GM08714 (cell line): ENCODE measurements at regions not wholly inside any gene's neighbourhood (a gene's known extent, or its start where the extent isn't known, plus 50 kb on each side); places are given as distances from the start of the nearest gene placed in this dataset.
"Not testable (repeated sequence)": the region's sequence is repeated elsewhere in the genome, so short reads cannot be mapped to it uniquely, and the experiment has no call there.

Experiments
- H3K4me3 ChIP-seq: fragments of 200-500 bp; sonication (Bioruptor generic); 2 replicates; pipeline ENCODE4 v1.5.1; 2014; ENCODE audit warnings: mild to moderate bottlenecking, low read length, inconsistent platforms
- ZNF274 ChIP-seq: IDR thresholded peaks from 2 replicates; pipeline ENCODE4 v1.6.1; 2012; ENCODE audit warnings: mild to moderate bottlenecking, low read depth, low read length

GRCh38 chr12:67026487-67027246 is 242.5 kb upstream of the CAND1 start:
- no peak overlapping the region for H3K4me3 ChIP-seq
- TF ChIP-seq ZNF274 = no peak

- H3K4me3 ChIP-seq = no peak overlapping the region
- TF ChIP-seq ZNF274 = no peak
Observed at GRCh38 chr12:67028529-67028928, 240.6 kb upstream of the CAND1 start.

GRCh38 chr12:67034110-67034879 is 234.9 kb upstream of the CAND1 start:
- TF ChIP-seq ZNF274 = no peak
- no peak overlapping the region for H3K4me3 ChIP-seq

GRCh38 chr12:67035121-67035520 is 234.0 kb upstream of the CAND1 start:
- no peak for TF ChIP-seq ZNF274
- no peak overlapping the region for H3K4me3 ChIP-seq

- TF ChIP-seq ZNF274 = no peak
- no peak overlapping the region for H3K4me3 ChIP-seq
Observed at GRCh38 chr12:67038486-67038885, 230.7 kb upstream of the CAND1 start.

- no peak overlapping the region for H3K4me3 ChIP-seq
- TF ChIP-seq ZNF274 = no peak
Observed at GRCh38 chr12:67039995-67040860, 228.9 kb upstream of the CAND1 start.

DNA sequence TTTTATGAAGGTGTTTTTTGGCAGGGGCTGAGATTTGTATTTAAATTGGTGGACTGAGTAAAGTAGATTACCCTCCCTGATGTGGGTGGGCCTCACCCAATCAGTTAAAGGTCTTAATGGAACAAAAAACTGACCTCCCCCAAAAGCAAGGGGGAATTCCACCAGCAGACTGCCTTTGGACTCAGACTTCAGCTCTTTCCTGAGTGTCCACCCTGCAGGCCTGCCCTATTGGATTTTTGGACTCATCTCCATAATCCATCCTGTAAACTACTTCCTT is 228.4 kb upstream of the CAND1 start:
- TF ChIP-seq ZNF274 = no peak
- H3K4me3 ChIP-seq = no peak overlapping the region

DNA sequence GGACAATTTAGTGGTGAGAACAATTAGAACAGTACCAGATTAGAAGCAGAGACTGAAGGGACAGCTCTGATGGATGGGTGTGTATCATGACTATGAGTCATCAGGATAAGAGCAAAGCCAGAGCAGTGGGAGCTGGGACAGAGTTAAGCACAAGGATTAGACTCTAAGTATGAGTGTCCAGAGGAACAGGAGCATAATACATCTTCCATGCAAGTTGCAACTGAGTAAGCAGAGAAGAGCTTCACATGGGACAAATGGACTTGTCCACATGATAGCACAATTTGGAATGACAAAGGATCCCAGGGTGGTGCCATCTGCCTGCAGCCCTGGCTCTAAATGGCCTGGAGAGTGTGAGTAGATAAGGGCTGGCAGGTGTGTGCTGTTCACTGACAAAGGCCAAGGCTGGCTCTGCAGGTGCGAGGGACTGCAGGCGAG is 226.4 kb upstream of the CAND1 start:
- no peak for TF ChIP-seq ZNF274
- no peak overlapping the region for H3K4me3 ChIP-seq

DNA sequence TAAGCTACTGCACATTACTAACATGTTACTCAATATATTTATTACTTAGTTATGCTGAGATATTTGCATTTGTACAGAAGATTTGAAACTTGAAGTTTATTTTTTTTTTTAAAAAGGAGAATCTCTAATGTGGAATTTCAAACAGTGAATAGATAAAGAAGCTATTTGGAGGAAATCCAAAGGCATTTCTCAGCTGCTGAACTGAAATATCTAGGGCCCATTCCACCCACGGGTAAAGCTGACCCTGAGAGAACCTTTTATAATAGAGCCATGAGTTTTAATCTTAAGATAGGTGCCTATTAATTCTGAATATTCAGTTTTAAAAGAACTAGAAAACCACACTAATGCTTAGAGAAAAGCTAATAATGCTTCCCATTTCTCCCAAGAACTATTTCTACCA is 225.4 kb upstream of the CAND1 start:
- TF ChIP-seq ZNF274 = no peak
- no peak overlapping the region for H3K4me3 ChIP-seq

GRCh38 chr12:67045650-67046049 is 223.5 kb upstream of the CAND1 start:
- TF ChIP-seq ZNF274 = no peak
- H3K4me3 ChIP-seq = no peak overlapping the region

DNA sequence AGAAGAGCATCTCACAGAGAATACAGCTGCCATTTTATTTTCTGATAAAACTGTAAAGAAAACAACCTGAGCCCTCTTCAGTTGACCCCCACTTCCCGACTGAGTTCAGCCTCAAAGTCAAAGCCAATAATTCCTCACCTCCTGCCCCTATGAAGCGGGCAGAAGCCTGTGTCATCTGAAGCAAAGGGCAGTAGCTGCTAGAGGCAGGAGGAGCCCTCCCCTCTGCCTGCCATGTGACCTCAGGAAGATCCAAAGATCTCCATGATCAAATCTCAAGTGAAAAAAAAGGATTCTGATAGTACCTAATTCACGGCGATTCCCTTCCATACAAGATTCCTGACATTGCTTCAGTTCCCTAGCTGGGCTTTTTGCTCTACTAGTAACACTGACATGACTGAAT is 223.1 kb upstream of the CAND1 start:
- TF ChIP-seq ZNF274 = no peak

DNA sequence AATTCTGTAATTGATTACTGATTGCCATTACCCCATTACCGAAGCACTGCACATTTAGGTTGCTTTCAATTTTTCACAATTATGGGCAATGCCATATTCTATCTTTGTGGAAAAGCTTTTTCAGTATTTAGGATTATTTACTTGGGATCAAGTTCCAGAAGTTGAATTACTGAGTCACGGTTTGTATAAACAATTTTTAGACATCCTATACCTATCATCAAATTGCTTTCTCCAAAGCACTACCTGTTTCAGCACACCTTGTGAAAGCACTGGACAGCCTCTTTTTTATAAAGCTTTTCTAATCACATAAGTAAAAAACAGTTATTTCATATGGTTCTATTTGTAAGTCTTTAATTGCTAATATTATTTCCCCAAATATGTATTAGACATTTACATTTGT is 221.5 kb upstream of the CAND1 start:
- H3K4me3 ChIP-seq = no peak overlapping the region
- no peak for TF ChIP-seq ZNF274

More for the DNA sequence above, 223.1 kb upstream of the CAND1 start:
- no peak overlapping the region for H3K4me3 ChIP-seq

GRCh38 chr12:67048371-67048770 is 220.8 kb upstream of the CAND1 start:
- H3K4me3 ChIP-seq = no peak overlapping the region
- no peak for TF ChIP-seq ZNF274

DNA sequence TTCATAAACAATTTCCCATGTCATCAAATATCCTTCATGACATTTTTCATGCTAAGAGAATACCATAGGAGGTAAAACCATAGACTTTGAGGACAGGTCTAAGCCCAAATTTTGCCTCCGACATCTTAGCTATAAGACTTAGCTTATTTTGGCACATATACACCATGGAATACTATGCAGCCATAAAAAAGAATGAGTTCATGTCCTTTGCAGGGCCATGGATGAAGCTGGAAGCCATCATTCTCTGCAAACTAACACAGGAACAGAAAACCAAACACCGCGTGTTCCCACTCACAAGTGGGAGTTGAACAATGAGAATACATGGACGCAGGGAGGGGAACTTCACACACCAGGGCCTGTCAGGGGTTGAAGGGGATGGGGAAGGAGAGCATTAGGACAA is 220.0 kb upstream of the CAND1 start:
- H3K4me3 ChIP-seq = not testable (repeated sequence)

DNA sequence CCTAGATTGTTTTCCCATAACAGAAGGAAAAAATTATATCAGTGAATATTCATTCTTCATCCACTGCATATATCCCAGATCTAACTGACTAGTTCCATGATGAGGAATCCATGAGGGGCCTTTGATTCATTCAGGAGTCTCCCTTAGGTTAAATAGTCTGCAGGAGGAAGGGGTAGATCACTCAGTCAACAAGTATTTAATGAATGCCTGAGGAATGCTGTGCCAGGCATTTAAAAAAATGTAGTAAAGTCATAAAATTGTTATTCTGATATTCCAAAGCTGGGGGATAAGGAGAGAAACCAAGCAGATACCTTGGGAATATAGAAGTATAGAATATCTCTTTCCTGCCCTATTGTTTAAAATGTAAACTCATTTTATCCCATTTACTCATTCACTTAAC is 216.2 kb upstream of the CAND1 start:
- no peak for TF ChIP-seq ZNF274
- H3K4me3 ChIP-seq = no peak overlapping the region
